A673 (cell line): ENCODE measurements at regions not wholly inside any gene's neighbourhood (a gene's known extent, or its start where the extent isn't known, plus 50 kb on each side); places are given as distances from the start of the nearest gene placed in this dataset.
"Not testable (repeated sequence)": the region's sequence is repeated elsewhere in the genome, so short reads cannot be mapped to it uniquely, and the experiment has no call there.

ENCODE experiments used
- BruUV-seq: library from RNA; stranded (reverse); fragments of 400-500 nt; replicated peaks from 2 replicates; lab custom pipeline; 2021; lab: Mats Ljungman, UMichigan
- CTCF ChIA-PET: fragments of 300-600 bp; sonication (Branson Sonifier 250); formaldehyde crosslinking; loops from one replicate; lab custom pipeline; 2022; ENCODE audit warnings: antibody characterized with exemption; lab: Charles Lee
- POLR2A ChIA-PET: fragments of 300-600 bp; sonication (Branson Sonifier 250); formaldehyde crosslinking; loops from one replicate; lab custom pipeline; 2022; ENCODE audit warnings: antibody characterized with exemption; ENCODE audit not compliant: low non-redundant PET; lab: Charles Lee
- DNase-seq: peaks from one replicate; pipeline ENCODE4 v3.0.0-alpha.2; 2015; ENCODE audit warnings: low spot score
- H3K27ac ChIP-seq: fragments of 200-600 bp; sonication (generic); 2 replicates; pipeline ENCODE4 v1.5.1; 2016; ENCODE audit warnings: mixed run types, low read depth, mild to moderate bottlenecking, mixed read lengths, antibody characterized with exemption, low read length; ENCODE audit not compliant: poor library complexity, severe bottlenecking
- H3K27me3 ChIP-seq: fragments of 200-600 bp; sonication (generic); replicated peaks from 2 replicates; pipeline ENCODE4 v1.6.1; 2017; ENCODE audit warnings: mixed run types, low read depth, mild to moderate bottlenecking, mixed read lengths, antibody characterized with exemption, low read length; ENCODE audit not compliant: insufficient read depth, poor library complexity
- H3K36me3 ChIP-seq: fragments of 200-600 bp; sonication (generic); 2 replicates; pipeline ENCODE4 v1.6.1; 2016; ENCODE audit warnings: mixed run types, mild to moderate bottlenecking, mixed read lengths, antibody characterized with exemption, low read length; ENCODE audit not compliant: insufficient read depth, poor library complexity, severe bottlenecking
- H3K4me1 ChIP-seq: fragments of 200-600 bp; sonication (generic); 2 replicates; pipeline ENCODE4 v1.6.1; 2017; ENCODE audit warnings: mixed run types, mild to moderate bottlenecking, mixed read lengths, antibody characterized with exemption, low read length; ENCODE audit not compliant: insufficient read depth, poor library complexity, severe bottlenecking
- H3K4me3 ChIP-seq: fragments of 200-600 bp; sonication (generic); 2 replicates; pipeline ENCODE4 v1.5.1; 2016; ENCODE audit warnings: low read depth, mixed run types, mild to moderate bottlenecking, mixed read lengths, low read length; ENCODE audit not compliant: poor library complexity, severe bottlenecking
- H3K9me3 ChIP-seq: fragments of 200-600 bp; sonication (generic); 2 replicates; pipeline ENCODE4 v1.6.1; 2016; ENCODE audit warnings: mixed run types, low read depth, mild to moderate bottlenecking, mixed read lengths, antibody characterized with exemption, low read length; ENCODE audit not compliant: poor library complexity, severe bottlenecking
- CTCF ChIP-seq: fragments of 300-800, 200-600 bp; sonication (generic); conservative IDR thresholded peaks from 2 replicates; pipeline ENCODE4 v1.5.1; 2017; ENCODE audit warnings: low read depth, mild to moderate bottlenecking, antibody characterized with exemption, low read length, moderate library complexity, mixed read lengths
- EZH2 ChIP-seq: fragments of 200-600 bp; sonication (generic); IDR thresholded peaks from 2 replicates; pipeline ENCODE4 v1.6.1; 2017; ENCODE audit warnings: borderline replicate concordance, low read depth, mild to moderate bottlenecking, mixed read lengths, antibody characterized with exemption, low read length; ENCODE audit not compliant: poor library complexity, severe bottlenecking
- intact Hi-C: fragments of 100-400 bp; cut with micrococcal nuclease; formaldehyde crosslinking; loops from one replicate; pipeline ENCODE4 v1.10.0; 2022; ENCODE audit not compliant: unreplicated experiment

- POLR2A ChIA-PET = no interaction called here
Observed at GRCh38 chr16:59632276-59632855, 898.2 kb upstream of the GOT2 start.

GRCh38 chr16:59624381-59624780 is 890.3 kb upstream of the GOT2 start:
- BruUV-seq, CTCF ChIA-PET, H3K27ac ChIP-seq: not testable (repeated sequence)

More at GRCh38 chr16:59632276-59632855, 898.2 kb upstream of the GOT2 start:
- no peaks in the 10 kb centered on the region for H3K36me3 ChIP-seq
- H3K27ac ChIP-seq = no peak overlapping the region
- CTCF ChIA-PET = interaction anchor here (0.6 kb wide), 1 partner anchor 484 kb away, joined by 3 read pairs; no protein-coding TSS in a partner anchor
- H3K4me3 ChIP-seq = no peak overlapping the region
- BruUV-seq = no TSS peak
- intact Hi-C loops = no loop called here
- no peaks in the 10 kb centered on the region for H3K9me3 ChIP-seq
- DNase-seq = no peak
- TF ChIP-seq CTCF = no peak
- H3K4me1 ChIP-seq = no peaks in the 10 kb centered on the region
- H3K27me3 ChIP-seq = no peaks in the 10 kb centered on the region

GRCh38 chr16:59614466-59615240 is 880.5 kb upstream of the GOT2 start:
- no peaks in the 10 kb centered on the region for H3K36me3 ChIP-seq
- no peak overlapping the region for H3K4me3 ChIP-seq
- ChIA-PET POLR2A (no interaction called here), CTCF (no interaction called here)
- TF ChIP-seq CTCF (no peak), EZH2 (no peak)
- H3K27ac ChIP-seq = no peak overlapping the region
- no peaks in the 10 kb centered on the region for H3K27me3 ChIP-seq
- no peak for DNase-seq
- no peaks in the 10 kb centered on the region for H3K4me1 ChIP-seq
- no peaks in the 10 kb centered on the region for H3K9me3 ChIP-seq
- BruUV-seq = no TSS peak
- intact Hi-C loops = no loop called here

More at GRCh38 chr16:59624381-59624780, 890.3 kb upstream of the GOT2 start:
- H3K27me3 ChIP-seq, DNase-seq, intact Hi-C loops, H3K4me1 ChIP-seq, H3K36me3 ChIP-seq, POLR2A ChIA-PET, H3K4me3 ChIP-seq, H3K9me3 ChIP-seq: not testable (repeated sequence)

- BruUV-seq, H3K36me3 ChIP-seq, H3K9me3 ChIP-seq, H3K4me1 ChIP-seq, CTCF ChIA-PET, H3K4me3 ChIP-seq, intact Hi-C loops, DNase-seq, POLR2A ChIA-PET, H3K27me3 ChIP-seq, H3K27ac ChIP-seq: not testable (repeated sequence)
Observed at GRCh38 chr16:59612910-59613620, 878.9 kb upstream of the GOT2 start.
